ENCODE measurements at regions not wholly inside any gene's neighbourhood (a gene's known extent, or its start where the extent isn't known, plus 50 kb on each side); places are given as distances from the start of the nearest gene placed in this dataset.
A peak's percentile ranks its signal among the peaks of the same experiment; 100 is the strongest.

DNA sequence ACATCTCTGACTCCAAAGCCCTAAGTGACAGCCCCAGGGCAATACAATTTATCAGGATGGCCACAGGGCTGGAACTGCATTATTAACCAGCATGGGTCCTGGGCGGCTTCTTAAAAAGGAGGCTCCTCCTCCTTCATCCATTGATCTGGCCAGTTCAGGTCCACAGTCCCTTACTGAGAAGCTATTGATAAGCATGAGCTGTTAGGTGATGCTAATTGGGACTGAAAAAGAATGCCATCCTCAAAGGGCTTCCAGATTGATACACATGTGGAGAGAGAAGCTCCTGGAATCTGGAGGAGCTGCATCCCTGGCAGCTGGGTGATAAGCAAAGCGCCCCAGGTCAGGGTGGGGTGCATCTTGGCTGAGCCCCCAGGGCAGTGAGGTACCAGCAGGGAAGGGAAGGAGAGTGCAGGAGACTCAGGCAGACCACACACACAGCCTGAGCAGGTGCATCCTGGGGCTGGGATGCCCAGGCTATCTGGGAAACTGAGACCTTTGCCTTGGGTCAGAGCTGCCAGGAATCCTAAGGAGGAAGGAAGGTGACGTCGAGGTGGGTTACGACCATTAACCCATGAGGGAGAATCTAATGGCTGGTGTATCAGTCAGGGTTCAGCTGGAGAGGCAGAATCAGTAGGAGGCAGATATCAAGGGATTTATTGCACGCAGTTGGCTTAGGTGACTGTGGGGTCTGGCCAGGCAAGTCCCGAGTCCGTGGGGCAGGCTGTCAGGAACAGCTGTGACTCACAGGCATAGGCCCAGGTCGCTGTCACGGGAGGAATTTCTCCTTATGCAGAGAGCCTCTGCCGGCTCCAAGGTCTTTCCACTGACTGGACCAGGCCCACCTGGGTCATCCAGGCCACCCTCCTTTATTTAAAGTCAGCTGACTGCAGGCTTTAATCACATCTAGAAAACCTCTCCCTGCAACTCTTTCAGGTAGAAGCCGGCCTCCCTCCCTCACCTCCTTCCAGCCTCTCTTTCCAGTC lies 261.2 kb downstream of the BMP7 start:
- Mint-ChIP-seq H3K9me3 (peaks cover 3% of the 10 kb centered on the region), H3K4me3 (no peak overlapping the region), H3K27me3 (ENCODE audit: low read depth) (peaks cover 50% of the 10 kb centered on the region), H3K27ac (no peak overlapping the region), H3K36me3 (ENCODE audit: low read depth) (no peaks in the 10 kb centered on the region), H3K4me1 (peaks cover 7% of the 10 kb centered on the region)
- TF ChIP-seq, protein P1, sequence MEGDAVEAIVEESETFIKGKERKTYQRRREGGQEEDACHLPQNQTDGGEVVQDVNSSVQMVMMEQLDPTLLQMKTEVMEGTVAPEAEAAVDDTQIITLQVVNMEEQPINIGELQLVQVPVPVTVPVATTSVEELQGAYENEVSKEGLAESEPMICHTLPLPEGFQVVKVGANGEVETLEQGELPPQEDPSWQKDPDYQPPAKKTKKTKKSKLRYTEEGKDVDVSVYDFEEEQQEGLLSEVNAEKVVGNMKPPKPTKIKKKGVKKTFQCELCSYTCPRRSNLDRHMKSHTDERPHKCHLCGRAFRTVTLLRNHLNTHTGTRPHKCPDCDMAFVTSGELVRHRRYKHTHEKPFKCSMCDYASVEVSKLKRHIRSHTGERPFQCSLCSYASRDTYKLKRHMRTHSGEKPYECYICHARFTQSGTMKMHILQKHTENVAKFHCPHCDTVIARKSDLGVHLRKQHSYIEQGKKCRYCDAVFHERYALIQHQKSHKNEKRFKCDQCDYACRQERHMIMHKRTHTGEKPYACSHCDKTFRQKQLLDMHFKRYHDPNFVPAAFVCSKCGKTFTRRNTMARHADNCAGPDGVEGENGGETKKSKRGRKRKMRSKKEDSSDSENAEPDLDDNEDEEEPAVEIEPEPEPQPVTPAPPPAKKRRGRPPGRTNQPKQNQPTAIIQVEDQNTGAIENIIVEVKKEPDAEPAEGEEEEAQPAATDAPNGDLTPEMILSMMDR (IDR thresholded peaks at IDR 0.05; ENCODE audit: unreplicated experiment in 3 of 3): no peak

DNA sequence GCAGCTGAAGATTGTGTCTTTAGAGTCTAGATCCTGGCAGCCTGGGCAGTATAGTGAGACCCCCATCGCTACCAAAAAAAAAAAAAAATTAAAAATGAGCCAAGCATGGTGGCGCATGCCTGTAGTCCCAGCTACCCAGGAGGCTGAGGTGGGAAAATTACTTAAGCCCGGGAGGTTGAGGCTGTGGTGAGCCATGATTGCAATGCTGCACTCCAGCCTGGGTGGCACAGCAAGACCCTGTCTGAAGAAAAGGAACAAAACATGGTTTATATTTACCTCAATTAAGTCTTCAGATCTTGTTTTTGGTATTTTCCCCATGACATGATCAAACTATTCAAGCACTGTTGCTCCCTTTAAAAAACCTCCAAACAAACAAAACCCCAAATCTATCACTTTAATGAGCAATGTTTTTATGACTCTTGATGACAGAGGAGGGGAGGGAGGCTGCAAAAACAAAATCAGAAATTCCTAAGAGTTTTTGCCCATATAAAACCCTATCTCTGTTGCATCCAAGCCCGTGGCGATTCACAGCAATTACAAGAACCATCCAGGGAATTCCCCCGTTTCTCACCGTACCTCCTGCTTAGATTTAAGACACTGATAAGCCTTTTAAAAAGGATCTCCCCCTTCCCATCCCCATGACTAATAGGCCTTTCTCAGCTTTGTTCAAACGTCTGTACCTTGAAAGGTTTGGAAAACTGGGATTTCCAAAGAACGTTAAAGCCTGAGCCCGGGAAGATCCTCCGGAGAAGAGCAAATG lies 259.9 kb downstream of the BMP7 start:
- Mint-ChIP-seq H3K27ac (peak overlapping the region in 1 of 3 experiments; percentile 9), H3K4me3 (no peak overlapping the region), H3K4me1 (peaks cover 7% of the 10 kb centered on the region), H3K27me3 (ENCODE audit: low read depth) (peaks cover 53% of the 10 kb centered on the region), H3K9me3 (no peaks in the 10 kb centered on the region), H3K36me3 (ENCODE audit: low read depth) (no peaks in the 10 kb centered on the region)
- TF ChIP-seq, protein P1 (IDR thresholded peaks at IDR 0.05; ENCODE audit: unreplicated experiment in 3 of 3): no peak

DNA sequence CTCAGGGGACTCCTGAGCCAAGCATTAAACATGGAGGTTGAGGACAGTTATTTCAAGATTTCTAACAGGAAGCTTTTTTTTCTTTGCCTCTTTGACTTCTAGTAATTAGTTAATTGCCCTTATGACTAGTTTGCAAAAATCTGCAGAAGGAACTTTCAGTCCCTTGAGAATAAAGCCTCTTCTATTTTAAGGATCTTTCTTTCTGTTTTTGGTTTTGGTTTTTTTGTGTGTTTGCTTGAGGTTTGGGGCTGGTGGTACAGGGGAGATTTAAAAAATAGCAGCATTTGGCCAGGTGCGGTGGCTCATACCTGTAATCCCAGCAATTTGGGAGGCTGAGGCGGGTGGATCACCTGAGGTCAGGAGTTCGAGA lies 259.3 kb downstream of the BMP7 start:
- H3K9me3 Mint-ChIP-seq: no peaks in the 10 kb centered on the region
- peaks cover 7% of the 10 kb centered on the region for H3K4me1 Mint-ChIP-seq
- TF ChIP-seq, protein P1 (IDR thresholded peaks at IDR 0.05; ENCODE audit: unreplicated experiment in 3 of 3): no peak
- H3K4me3 Mint-ChIP-seq: no peak overlapping the region
- H3K36me3 Mint-ChIP-seq (ENCODE audit: low read depth): no peaks in the 10 kb centered on the region
- peaks cover 56% of the 10 kb centered on the region for H3K27me3 Mint-ChIP-seq (ENCODE audit: low read depth)
- no peak overlapping the region for H3K27ac Mint-ChIP-seq

DNA sequence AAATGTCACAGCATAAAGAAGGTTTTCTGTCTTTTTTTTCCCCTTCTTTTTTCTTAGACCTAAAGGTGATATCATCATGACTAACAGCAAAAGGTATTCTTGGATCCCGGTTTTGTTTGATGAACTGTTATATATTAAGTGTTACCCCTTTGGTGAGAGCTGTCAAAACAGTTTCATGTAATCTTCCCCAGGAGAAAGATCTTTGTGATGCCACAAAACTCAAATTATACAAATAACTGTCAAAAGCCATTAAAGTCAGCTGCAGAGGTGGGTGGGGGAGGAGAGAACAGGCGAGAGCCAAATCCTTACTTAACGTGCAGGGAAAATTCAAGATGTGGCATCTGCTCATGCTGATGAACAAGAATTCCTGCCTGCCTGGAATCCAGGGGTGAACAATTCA lies 258.2 kb downstream of the BMP7 start:
- no peak overlapping the region for H3K4me3 Mint-ChIP-seq
- H3K9me3 Mint-ChIP-seq: no peaks in the 10 kb centered on the region
- peaks cover 53% of the 10 kb centered on the region for H3K27me3 Mint-ChIP-seq (ENCODE audit: low read depth)
- H3K27ac Mint-ChIP-seq: peak overlapping the region in 1 of 3 experiments; percentile 13
- H3K4me1 Mint-ChIP-seq: peaks cover 7% of the 10 kb centered on the region
- no peaks in the 10 kb centered on the region for H3K36me3 Mint-ChIP-seq (ENCODE audit: low read depth)
- TF ChIP-seq, protein P1 (IDR thresholded peaks at IDR 0.05; ENCODE audit: unreplicated experiment in 3 of 3): no peak

DNA sequence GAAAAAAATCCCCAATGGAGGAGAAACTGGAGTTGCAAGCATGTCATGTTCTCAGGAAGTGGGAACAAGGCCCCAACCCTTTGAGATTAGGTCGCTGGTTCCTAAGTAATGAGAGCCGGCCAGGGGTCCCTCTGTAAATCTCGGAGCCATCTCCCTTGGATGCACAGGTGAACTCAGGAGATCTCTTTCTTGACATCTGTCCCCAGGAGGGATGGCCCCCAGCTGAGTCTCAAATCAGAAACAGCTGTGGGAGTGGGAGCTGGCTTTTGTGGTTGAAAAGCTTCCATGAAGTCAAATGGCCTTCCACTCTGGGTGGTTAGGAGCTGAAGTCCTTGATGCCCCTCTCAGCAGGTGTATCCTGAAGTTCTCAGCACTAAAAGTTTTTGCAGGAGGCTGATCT lies 257.1 kb downstream of the BMP7 start:
- no peak overlapping the region for H3K4me3 Mint-ChIP-seq
- no peaks in the 10 kb centered on the region for H3K9me3 Mint-ChIP-seq
- H3K27ac Mint-ChIP-seq: no peak overlapping the region
- peaks cover 12% of the 10 kb centered on the region for H3K4me1 Mint-ChIP-seq
- TF ChIP-seq, protein P1 (IDR thresholded peaks at IDR 0.05; ENCODE audit: unreplicated experiment in 3 of 3): no peak
- no peaks in the 10 kb centered on the region for H3K36me3 Mint-ChIP-seq (ENCODE audit: low read depth)
- H3K27me3 Mint-ChIP-seq (ENCODE audit: low read depth): peaks cover 58% of the 10 kb centered on the region

Data from nephron (organoid).